WTC11 (cell line): ENCODE measurements at regions not wholly inside any gene's neighbourhood (a gene's known extent, or its start where the extent isn't known, plus 50 kb on each side); places are given as distances from the start of the nearest gene placed in this dataset.

Experiments used
- ATAC-seq: fragments of 200-7000 bp; cut with Tn5 transposase; 2 replicates; pipeline ENCODE4 v1.10.0; 2021; ENCODE audit warnings: mild to moderate bottlenecking, moderate library complexity
- CTCF ChIA-PET: fragments of 300-600 bp; sonication (Branson Sonifier 250); formaldehyde crosslinking; loops from one replicate; lab custom pipeline; 2021; ENCODE audit warnings: antibody characterized with exemption; lab: Charles Lee
- POLR2A ChIA-PET: fragments of 350-600 bp; sonication (Branson Sonifier 250); formaldehyde crosslinking; loops from one replicate; lab custom pipeline; 2021; ENCODE audit warnings: antibody characterized with exemption; lab: Charles Lee
- DNase-seq: peaks from one replicate; pipeline ENCODE4 v3.0.0; 2021; ENCODE audit warnings: low spot score
- H3K27ac Mint-ChIP-seq: 2 replicates; pipeline ENCODE4 v1.8.0; 2021; ENCODE audit warnings: mixed read lengths
- H3K27me3 Mint-ChIP-seq: 2 replicates; pipeline ENCODE4 v1.8.0; 2021; ENCODE audit warnings: low read depth, mild to moderate bottlenecking, moderate library complexity, mixed read lengths
- H3K36me3 Mint-ChIP-seq: 2 replicates; pipeline ENCODE4 v1.8.0; 2021; ENCODE audit warnings: mixed read lengths
- H3K4me1 Mint-ChIP-seq: 2 replicates; pipeline ENCODE4 v1.8.0; 2022; ENCODE audit warnings: mixed read lengths
- H3K4me3 Mint-ChIP-seq: 2 replicates; pipeline ENCODE4 v1.8.0; 2021; ENCODE audit warnings: mild to moderate bottlenecking, moderate library complexity, mixed read lengths
- H3K9me3 Mint-ChIP-seq: 2 replicates; pipeline ENCODE4 v1.8.0; 2021; ENCODE audit warnings: mixed read lengths
- ELF4 ChIP-seq: sonication (generic); formaldehyde crosslinking; IDR thresholded peaks from 2 replicates; pipeline ENCODE4 v1.8.1; 2022; ENCODE audit warnings: low read depth, mild to moderate bottlenecking, moderate library complexity, missing genetic modification reagents
- GABPB1 ChIP-seq: sonication (generic); formaldehyde crosslinking; IDR thresholded peaks from 2 replicates; pipeline ENCODE4 v1.8.1; 2023; ENCODE audit warnings: mild to moderate bottlenecking, missing genetic modification reagents
- NFATC4 ChIP-seq: fragments of 250-450 bp; sonication (Bioruptor Pico); IDR thresholded peaks from 2 replicates; pipeline ENCODE4 v1.9.0; 2021; ENCODE audit warnings: mild to moderate bottlenecking
- NR1H2 ChIP-seq: sonication (generic); formaldehyde crosslinking; IDR thresholded peaks from 2 replicates; pipeline ENCODE4 v1.9.0; 2021; ENCODE audit warnings: mild to moderate bottlenecking, moderate library complexity, missing genetic modification reagents
- NR3C1 ChIP-seq: sonication (generic); formaldehyde crosslinking; conservative IDR thresholded peaks from 2 replicates; pipeline ENCODE4 v1.8.1; 2023; ENCODE audit warnings: low read depth, mild to moderate bottlenecking, missing genetic modification reagents
- RORB ChIP-seq: fragments of 250-450 bp; sonication (Bioruptor Pico); IDR thresholded peaks from 2 replicates; pipeline ENCODE4 v1.9.0; 2021; ENCODE audit warnings: mild to moderate bottlenecking
- TCF7 ChIP-seq: sonication (generic); formaldehyde crosslinking; IDR thresholded peaks from 2 replicates; pipeline ENCODE4 v1.8.0; 2022; ENCODE audit warnings: mild to moderate bottlenecking, low read depth, missing genetic modification reagents, moderate library complexity
- ZNF138 ChIP-seq: sonication (generic); formaldehyde crosslinking; conservative IDR thresholded peaks from 2 replicates; pipeline ENCODE4 v1.8.1; 2022; ENCODE audit warnings: mild to moderate bottlenecking, moderate library complexity, missing genetic modification reagents
- ZNF263 ChIP-seq: sonication (generic); formaldehyde crosslinking; IDR thresholded peaks from 2 replicates; pipeline ENCODE4 v1.8.1; 2022; ENCODE audit warnings: low read depth, mild to moderate bottlenecking, moderate library complexity, missing genetic modification reagents
- TF ChIP-seq, protein P1 (sequence below): fragments of 250-450 bp; sonication (Bioruptor Pico); conservative IDR thresholded peaks from 2 replicates; pipeline ENCODE4 v1.9.0; 2021; ENCODE audit warnings: mild to moderate bottlenecking
- TF ChIP-seq, protein P2 (sequence below): fragments of 250-450 bp; sonication (Bioruptor Pico); IDR thresholded peaks from 2 replicates; pipeline ENCODE4 v1.8.0; 2021; ENCODE audit warnings: mild to moderate bottlenecking
- TF ChIP-seq, protein P3 (sequence below): fragments of 250-450 bp; sonication (Bioruptor Pico); IDR thresholded peaks from 2 replicates; pipeline ENCODE4 v2.1.2; 2022; ENCODE audit warnings: mild to moderate bottlenecking, moderate library complexity
- TF ChIP-seq, protein P4 (sequence below): sonication (generic); formaldehyde crosslinking; IDR thresholded peaks from 2 replicates; pipeline ENCODE4 v1.8.0; 2022; ENCODE audit warnings: mild to moderate bottlenecking, missing genetic modification reagents
- TF ChIP-seq, protein P5 (sequence below): sonication (generic); formaldehyde crosslinking; IDR thresholded peaks from 2 replicates; pipeline ENCODE4 v1.8.1; 2023; ENCODE audit warnings: mild to moderate bottlenecking, missing genetic modification reagents, borderline replicate concordance
- TF ChIP-seq, protein P6 (sequence below): sonication (generic); formaldehyde crosslinking; IDR thresholded peaks from 2 replicates; pipeline ENCODE4 v1.8.1; 2022; ENCODE audit warnings: low read depth, missing genetic modification reagents, borderline replicate concordance

DNA sequence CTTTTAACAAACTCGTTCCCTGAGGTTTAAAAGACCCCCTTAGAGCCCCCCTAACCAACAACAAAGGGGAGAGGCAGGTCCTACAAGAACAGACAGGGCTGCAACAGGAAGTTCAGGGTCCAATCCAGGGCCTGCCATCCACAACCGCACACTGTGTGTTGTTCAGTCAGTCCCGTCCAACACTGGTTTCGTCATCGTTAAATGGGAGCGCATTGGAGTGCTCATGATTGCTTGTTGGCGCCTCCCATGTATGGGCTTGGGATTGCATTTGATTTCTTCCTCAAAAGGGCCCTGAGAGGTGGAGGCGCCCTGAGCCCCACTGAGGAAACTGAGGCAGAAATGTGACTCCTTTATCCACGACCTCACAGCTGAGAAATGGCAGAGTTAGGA, 174.1 kb downstream of the MN1 start:
- H3K27me3 Mint-ChIP-seq, result no peaks in the 10 kb centered on the region; the same call in 1 of the 2 replicates
- H3K4me1 Mint-ChIP-seq, result peaks cover 36% of the 10 kb centered on the region
- ATAC-seq (peak; percentile 46), DNase-seq (no peak)
- ChIA-PET CTCF (interaction anchor here (0.8 to 2.0 kb wide), 5 partner anchors 8 to 596 kb away, joined by 3 to 5 read pairs (median 3); no protein-coding TSS in a partner anchor), POLR2A (interaction anchor here (0.6 kb wide), 1 partner anchor 244 kb away, joined by 12 read pairs; no protein-coding TSS in a partner anchor)
- peaks cover 2% of the 10 kb centered on the region; the same call in 1 of the 2 replicates for H3K36me3 Mint-ChIP-seq
- no peak overlapping the region for H3K27ac Mint-ChIP-seq
- H3K4me3 Mint-ChIP-seq, result no peak overlapping the region
- H3K9me3 Mint-ChIP-seq, result peaks cover 3% of the 10 kb centered on the region
- TF ChIP-seq NFATC4 (CRISPR knock-in tag), result no peak
- TF ChIP-seq, protein P1, sequence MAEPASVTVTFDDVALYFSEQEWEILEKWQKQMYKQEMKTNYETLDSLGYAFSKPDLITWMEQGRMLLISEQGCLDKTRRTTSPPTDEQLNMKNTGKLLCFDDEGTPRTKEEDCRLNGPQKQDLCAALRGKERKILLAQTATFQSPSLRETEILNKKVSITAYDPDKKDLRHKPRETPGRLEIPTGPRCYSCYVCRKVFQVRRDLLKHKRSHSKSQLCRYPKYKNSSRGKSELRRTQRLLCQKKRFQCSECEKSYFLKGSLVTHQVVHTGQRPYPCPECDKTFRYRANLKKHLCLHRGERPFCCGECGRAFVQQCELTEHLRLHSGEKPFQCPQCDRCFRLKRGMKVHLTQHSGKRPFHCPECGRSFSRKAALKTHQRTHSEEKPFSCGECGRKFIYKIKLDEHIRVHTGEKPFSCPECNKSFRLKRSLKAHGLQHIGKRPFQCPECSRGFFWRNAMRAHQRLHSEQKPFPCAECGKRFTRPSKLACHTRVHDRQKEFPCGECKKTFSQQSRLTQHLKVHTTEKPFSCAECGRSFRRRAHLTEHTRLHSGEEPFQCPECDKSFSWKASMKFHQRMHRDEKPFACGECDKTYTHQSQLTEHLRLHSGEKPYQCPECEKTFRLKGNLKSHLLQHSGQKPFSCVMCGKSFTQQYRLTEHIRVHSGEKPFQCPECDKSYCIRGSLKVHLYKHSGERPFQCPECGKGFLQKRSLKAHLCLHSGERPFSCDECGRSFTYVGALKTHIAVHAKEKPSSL (CRISPR knock-in tag), result no peak
- TF ChIP-seq GABPB1 (CRISPR knock-in tag), result peak; percentile 67; the same call in 1 of the 2 replicates
- TF ChIP-seq NR1H2 (CRISPR knock-in tag), result no peak

DNA sequence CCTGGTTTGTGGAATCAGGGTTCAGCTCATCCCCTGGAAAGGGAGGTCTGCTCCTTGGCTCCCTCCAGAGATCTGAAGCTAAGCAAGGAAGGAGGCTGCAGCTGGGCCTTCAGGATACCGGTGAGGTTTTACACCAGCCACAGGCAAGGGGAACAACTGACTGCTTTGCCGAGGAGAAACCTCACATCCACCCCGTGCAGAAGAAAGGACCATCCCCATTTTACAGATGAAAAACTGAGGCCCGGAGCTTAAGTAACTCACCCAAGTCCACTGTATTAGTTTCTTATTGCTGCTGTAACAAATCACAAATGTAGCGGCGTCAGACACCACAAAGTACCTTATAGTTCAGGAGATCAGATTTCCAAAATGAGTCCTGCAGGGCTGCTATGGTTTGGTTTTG, 173.7 kb downstream of the MN1 start:
- ATAC-seq, result no peak
- H3K4me3 Mint-ChIP-seq, result no peak overlapping the region
- TF ChIP-seq ELF4 (CRISPR knock-in tag), result no peak
- TF ChIP-seq, protein P2, sequence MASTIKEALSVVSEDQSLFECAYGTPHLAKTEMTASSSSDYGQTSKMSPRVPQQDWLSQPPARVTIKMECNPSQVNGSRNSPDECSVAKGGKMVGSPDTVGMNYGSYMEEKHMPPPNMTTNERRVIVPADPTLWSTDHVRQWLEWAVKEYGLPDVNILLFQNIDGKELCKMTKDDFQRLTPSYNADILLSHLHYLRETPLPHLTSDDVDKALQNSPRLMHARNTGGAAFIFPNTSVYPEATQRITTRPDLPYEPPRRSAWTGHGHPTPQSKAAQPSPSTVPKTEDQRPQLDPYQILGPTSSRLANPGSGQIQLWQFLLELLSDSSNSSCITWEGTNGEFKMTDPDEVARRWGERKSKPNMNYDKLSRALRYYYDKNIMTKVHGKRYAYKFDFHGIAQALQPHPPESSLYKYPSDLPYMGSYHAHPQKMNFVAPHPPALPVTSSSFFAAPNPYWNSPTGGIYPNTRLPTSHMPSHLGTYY, result no peak
- TF ChIP-seq, protein P3, sequence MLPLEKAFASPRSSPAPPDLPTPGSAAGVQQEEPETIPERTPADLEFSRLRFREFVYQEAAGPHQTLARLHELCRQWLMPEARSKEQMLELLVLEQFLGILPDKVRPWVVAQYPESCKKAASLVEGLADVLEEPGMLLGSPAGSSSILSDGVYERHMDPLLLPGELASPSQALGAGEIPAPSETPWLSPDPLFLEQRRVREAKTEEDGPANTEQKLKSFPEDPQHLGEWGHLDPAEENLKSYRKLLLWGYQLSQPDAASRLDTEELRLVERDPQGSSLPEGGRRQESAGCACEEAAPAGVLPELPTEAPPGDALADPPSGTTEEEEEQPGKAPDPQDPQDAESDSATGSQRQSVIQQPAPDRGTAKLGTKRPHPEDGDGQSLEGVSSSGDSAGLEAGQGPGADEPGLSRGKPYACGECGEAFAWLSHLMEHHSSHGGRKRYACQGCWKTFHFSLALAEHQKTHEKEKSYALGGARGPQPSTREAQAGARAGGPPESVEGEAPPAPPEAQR, result no peak
- TF ChIP-seq, protein P4, sequence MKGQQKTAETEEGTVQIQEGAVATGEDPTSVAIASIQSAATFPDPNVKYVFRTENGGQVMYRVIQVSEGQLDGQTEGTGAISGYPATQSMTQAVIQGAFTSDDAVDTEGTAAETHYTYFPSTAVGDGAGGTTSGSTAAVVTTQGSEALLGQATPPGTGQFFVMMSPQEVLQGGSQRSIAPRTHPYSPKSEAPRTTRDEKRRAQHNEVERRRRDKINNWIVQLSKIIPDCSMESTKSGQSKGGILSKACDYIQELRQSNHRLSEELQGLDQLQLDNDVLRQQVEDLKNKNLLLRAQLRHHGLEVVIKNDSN (CRISPR knock-in tag), result no peak
- TF ChIP-seq, protein P5, sequence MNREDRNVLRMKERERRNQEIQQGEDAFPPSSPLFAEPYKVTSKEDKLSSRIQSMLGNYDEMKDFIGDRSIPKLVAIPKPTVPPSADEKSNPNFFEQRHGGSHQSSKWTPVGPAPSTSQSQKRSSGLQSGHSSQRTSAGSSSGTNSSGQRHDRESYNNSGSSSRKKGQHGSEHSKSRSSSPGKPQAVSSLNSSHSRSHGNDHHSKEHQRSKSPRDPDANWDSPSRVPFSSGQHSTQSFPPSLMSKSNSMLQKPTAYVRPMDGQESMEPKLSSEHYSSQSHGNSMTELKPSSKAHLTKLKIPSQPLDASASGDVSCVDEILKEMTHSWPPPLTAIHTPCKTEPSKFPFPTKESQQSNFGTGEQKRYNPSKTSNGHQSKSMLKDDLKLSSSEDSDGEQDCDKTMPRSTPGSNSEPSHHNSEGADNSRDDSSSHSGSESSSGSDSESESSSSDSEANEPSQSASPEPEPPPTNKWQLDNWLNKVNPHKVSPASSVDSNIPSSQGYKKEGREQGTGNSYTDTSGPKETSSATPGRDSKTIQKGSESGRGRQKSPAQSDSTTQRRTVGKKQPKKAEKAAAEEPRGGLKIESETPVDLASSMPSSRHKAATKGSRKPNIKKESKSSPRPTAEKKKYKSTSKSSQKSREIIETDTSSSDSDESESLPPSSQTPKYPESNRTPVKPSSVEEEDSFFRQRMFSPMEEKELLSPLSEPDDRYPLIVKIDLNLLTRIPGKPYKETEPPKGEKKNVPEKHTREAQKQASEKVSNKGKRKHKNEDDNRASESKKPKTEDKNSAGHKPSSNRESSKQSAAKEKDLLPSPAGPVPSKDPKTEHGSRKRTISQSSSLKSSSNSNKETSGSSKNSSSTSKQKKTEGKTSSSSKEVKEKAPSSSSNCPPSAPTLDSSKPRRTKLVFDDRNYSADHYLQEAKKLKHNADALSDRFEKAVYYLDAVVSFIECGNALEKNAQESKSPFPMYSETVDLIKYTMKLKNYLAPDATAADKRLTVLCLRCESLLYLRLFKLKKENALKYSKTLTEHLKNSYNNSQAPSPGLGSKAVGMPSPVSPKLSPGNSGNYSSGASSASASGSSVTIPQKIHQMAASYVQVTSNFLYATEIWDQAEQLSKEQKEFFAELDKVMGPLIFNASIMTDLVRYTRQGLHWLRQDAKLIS (CRISPR knock-in tag), result no peak
- TF ChIP-seq ZNF263 (CRISPR knock-in tag), result no peak
- TF ChIP-seq TCF7 (CRISPR knock-in tag), result no peak
- TF ChIP-seq, protein P6, sequence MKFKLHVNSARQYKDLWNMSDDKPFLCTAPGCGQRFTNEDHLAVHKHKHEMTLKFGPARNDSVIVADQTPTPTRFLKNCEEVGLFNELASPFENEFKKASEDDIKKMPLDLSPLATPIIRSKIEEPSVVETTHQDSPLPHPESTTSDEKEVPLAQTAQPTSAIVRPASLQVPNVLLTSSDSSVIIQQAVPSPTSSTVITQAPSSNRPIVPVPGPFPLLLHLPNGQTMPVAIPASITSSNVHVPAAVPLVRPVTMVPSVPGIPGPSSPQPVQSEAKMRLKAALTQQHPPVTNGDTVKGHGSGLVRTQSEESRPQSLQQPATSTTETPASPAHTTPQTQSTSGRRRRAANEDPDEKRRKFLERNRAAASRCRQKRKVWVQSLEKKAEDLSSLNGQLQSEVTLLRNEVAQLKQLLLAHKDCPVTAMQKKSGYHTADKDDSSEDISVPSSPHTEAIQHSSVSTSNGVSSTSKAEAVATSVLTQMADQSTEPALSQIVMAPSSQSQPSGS, result no peak
- no peak for TF ChIP-seq RORB
- TF ChIP-seq NR3C1 (CRISPR knock-in tag), result no peak
- TF ChIP-seq ZNF138 (CRISPR knock-in tag), result no peak
- TF ChIP-seq, protein P1 (CRISPR knock-in tag), result no peak
- no peak overlapping the region for H3K27ac Mint-ChIP-seq
- peaks cover 36% of the 10 kb centered on the region for H3K4me1 Mint-ChIP-seq
- H3K9me3 Mint-ChIP-seq, result peaks cover 3% of the 10 kb centered on the region
- no peaks in the 10 kb centered on the region; the same call in 1 of the 2 replicates for H3K27me3 Mint-ChIP-seq
- POLR2A ChIA-PET, result interaction anchor here (0.6 kb wide), 1 partner anchor 244 kb away, joined by 12 read pairs; no protein-coding TSS in a partner anchor
- H3K36me3 Mint-ChIP-seq, result peaks cover 2% of the 10 kb centered on the region; the same call in 1 of the 2 replicates
- CTCF ChIA-PET, result interaction anchor here (0.9 to 2.0 kb wide), 5 partner anchors 8 to 213 kb away, joined by 3 to 5 read pairs (median 3); no protein-coding TSS in a partner anchor
- no peak for DNase-seq
